Cardiac muscle cell (in vitro differentiated cells and primary cell): ENCODE measurements at regions not wholly inside any gene's neighbourhood (a gene's known extent, or its start where the extent isn't known, plus 50 kb on each side); places are given as distances from the start of the nearest gene placed in this dataset.
"Not testable (repeated sequence)": the region's sequence is repeated elsewhere in the genome, so short reads cannot be mapped to it uniquely, and the experiment has no call there.

Source experiments
- DNase-seq, 2 donors: peaks; one replicate each; pipeline versions ENCODE4 v3.0.0 to v3.0.0-alpha.2; 2010 to 2017; ENCODE audit warnings: low read depth in 1 of 2, low spot score in 1 of 2
- H3K27ac ChIP-seq: fragments of 200-600 bp; sonication (generic); 2 replicates; pipeline ENCODE4 v1.5.1; 2016
- H3K27me3 ChIP-seq: fragments of 200-600 bp; sonication (generic); 2 replicates; pipeline ENCODE4 v1.6.0; 2016; ENCODE audit warnings: control low read depth
- H3K36me3 ChIP-seq: fragments of 200-600 bp; sonication (generic); 2 replicates; pipeline ENCODE4 v1.5.1; 2016; ENCODE audit warnings: control low read depth
- H3K4me1 ChIP-seq: fragments of 200-600 bp; sonication (generic); 2 replicates; pipeline ENCODE4 v1.8.1; 2017; ENCODE audit warnings: low read depth, mild to moderate bottlenecking, mixed run types
- H3K4me3 ChIP-seq: fragments of 200-600 bp; sonication (generic); 2 replicates; pipeline ENCODE4 v1.5.1; 2016; ENCODE audit warnings: mild to moderate bottlenecking
- H3K9me3 ChIP-seq: fragments of 200-600 bp; sonication (generic); 2 replicates; pipeline ENCODE4 v1.5.1; 2017; ENCODE audit warnings: low read depth, mild to moderate bottlenecking, control low read depth
- CTCF ChIP-seq: IDR thresholded peaks from 2 replicates; pipeline ENCODE4 v1.5.1; 2012; ENCODE audit warnings: low read depth, mild to moderate bottlenecking, low read length

DNA sequence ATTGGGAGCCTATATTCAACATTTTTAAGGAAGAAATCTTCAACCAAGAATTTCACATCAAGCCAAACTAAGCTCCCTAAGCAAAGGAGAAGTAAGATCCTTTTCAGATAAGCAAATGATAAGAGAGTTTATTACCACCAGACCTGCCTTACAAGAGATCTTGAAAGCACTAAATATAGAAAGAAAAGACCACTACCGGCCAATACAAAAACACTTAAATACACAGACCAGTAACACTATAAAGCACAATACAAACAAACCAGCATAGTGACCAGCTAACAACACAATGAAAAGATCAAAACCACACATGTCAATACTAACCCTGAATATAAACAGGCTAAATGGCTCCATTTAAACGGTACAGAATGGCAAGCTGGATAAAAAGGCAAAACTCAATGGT, 165.4 kb downstream of the MRPL39 start:
- Histone ChIP-seq H3K27me3 (no peaks in the 10 kb centered on the region), H3K9me3 (no peaks in the 10 kb centered on the region), H3K4me3 (no peak overlapping the region), H3K4me1 (no peaks in the 10 kb centered on the region), H3K27ac (no peak overlapping the region), H3K36me3 (no peaks in the 10 kb centered on the region)
- no peak for TF ChIP-seq CTCF
- DNase-seq, result no peak

DNA sequence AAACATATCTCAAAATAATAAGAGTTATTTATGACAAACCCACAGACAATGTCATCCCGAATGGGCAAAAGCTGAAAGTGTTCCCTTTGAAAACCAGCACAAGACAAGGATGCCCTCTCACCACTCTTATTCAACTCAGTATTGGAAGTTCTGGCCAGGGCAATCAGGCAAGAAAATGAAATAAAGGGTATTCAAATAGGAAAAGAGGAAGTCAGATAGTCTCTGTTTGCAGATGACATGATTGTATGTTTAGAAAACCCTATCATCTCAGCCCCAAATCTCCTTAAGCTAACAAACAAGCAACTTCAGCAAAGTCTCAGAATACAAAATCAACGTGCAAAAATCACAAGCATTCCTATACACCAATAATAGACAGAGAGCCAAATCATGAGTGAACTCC, 169.8 kb downstream of the MRPL39 start:
- not testable (repeated sequence) for H3K9me3 ChIP-seq, H3K36me3 ChIP-seq, H3K27ac ChIP-seq, H3K4me1 ChIP-seq, H3K27me3 ChIP-seq, H3K4me3 ChIP-seq, DNase-seq

DNA sequence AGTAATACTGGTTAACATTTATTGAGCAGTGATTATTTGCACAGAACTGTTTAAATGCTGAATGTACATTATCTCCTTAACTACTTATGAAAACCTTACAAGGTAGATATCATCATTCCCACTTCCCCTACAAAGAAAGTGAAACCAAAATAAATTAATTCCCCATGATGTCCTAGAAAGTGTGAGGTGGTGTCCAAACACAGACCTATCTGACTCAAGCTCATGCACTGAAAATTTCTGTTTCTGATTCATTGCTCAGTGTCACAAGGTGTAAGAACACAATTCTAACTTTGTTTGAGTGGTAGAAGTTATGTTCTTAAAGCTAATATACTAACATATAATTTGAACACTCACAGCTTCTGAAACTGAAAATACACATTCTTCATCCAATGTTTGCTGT, 178.7 kb downstream of the MRPL39 start:
- TF ChIP-seq CTCF, result no peak
- no peaks in the 10 kb centered on the region for H3K36me3 ChIP-seq
- no peak for DNase-seq
- H3K27ac ChIP-seq, result no peak overlapping the region
- H3K9me3 ChIP-seq, result no peaks in the 10 kb centered on the region
- no peaks in the 10 kb centered on the region for H3K27me3 ChIP-seq
- H3K4me1 ChIP-seq, result no peaks in the 10 kb centered on the region
- no peak overlapping the region for H3K4me3 ChIP-seq

DNA sequence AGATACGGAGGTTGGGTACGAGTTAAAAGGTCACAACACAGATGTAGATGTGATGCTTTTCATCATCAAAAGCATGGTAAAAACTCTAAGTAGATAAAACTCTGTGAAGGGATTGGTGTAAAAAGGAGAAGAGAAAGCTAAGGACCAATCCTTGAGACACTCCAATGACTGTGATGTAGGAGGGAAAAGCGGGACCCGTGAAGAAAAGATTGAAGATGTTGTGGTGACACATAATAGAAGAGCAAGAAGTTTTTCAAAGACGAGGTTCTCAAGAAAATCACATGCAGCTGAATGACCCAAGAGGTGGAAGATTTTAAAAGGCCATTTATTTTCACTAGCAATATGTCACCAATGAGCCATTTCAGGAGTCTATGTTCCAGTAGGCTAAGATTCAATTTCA, 179.5 kb downstream of the MRPL39 start:
- Histone ChIP-seq H3K27ac (no peak overlapping the region), H3K4me1 (no peaks in the 10 kb centered on the region), H3K9me3 (no peaks in the 10 kb centered on the region), H3K4me3 (no peak overlapping the region), H3K36me3 (no peaks in the 10 kb centered on the region), H3K27me3 (no peaks in the 10 kb centered on the region)
- no peak for TF ChIP-seq CTCF
- DNase-seq, result no peak

- no peak for TF ChIP-seq CTCF
- no peaks in the 10 kb centered on the region for H3K36me3 ChIP-seq
- no peak overlapping the region for H3K27ac ChIP-seq
- DNase-seq, result no peak
- H3K4me1 ChIP-seq, result peaks cover 3% of the 10 kb centered on the region
- H3K27me3 ChIP-seq, result no peaks in the 10 kb centered on the region
- H3K4me3 ChIP-seq, result no peak overlapping the region
- no peaks in the 10 kb centered on the region for H3K9me3 ChIP-seq
Measured at GRCh38 chr21:25426580-25426979, 180.7 kb downstream of the MRPL39 start.

GRCh38 chr21:25425156-25425555, 182.1 kb downstream of the MRPL39 start:
- TF ChIP-seq CTCF, result no peak
- H3K27ac ChIP-seq, result no peak overlapping the region
- no peaks in the 10 kb centered on the region for H3K27me3 ChIP-seq
- H3K4me3 ChIP-seq, result no peak overlapping the region
- H3K36me3 ChIP-seq, result no peaks in the 10 kb centered on the region
- H3K9me3 ChIP-seq, result no peaks in the 10 kb centered on the region
- DNase-seq, result no peak
- H3K4me1 ChIP-seq, result peaks cover 3% of the 10 kb centered on the region
